HepG2 (cell line): ENCODE measurements at regions not wholly inside any gene's neighbourhood (a gene's known extent, or its start where the extent isn't known, plus 50 kb on each side); places are given as distances from the start of the nearest gene placed in this dataset.
A peak's percentile ranks its signal among the peaks of the same experiment; 100 is the strongest.

Source experiments
- BCL3 ChIP-seq: sonication (generic); formaldehyde crosslinking; IDR thresholded peaks from 2 replicates; pipeline ENCODE4 v1.5.1; 2020; ENCODE audit warnings: mild to moderate bottlenecking, missing genetic modification reagents, moderate library complexity
- CHD2 ChIP-seq: IDR thresholded peaks from 2 replicates; pipeline ENCODE4 v1.6.1; 2011; ENCODE audit warnings: low read depth, low read length, improper control_type of control experiment
- CREM ChIP-seq, 2 experiments: sonication (generic) in 1 of 2; formaldehyde crosslinking in 1 of 2; IDR thresholded peaks; 2 replicates each; pipeline versions ENCODE4 v1.4.0 to v1.6.1; 2016 to 2020; ENCODE audit warnings: antibody characterized with exemption in 1 of 2, mild to moderate bottlenecking in 1 of 2, missing genetic modification reagents in 1 of 2
- FOXJ3 ChIP-seq: sonication (generic); formaldehyde crosslinking; IDR thresholded peaks from 2 replicates; pipeline ENCODE4 v1.4.0; 2020; ENCODE audit warnings: missing genetic modification reagents, mild to moderate bottlenecking, borderline replicate concordance
- HMGA1 ChIP-seq: sonication (generic); formaldehyde crosslinking; conservative IDR thresholded peaks from 2 replicates; pipeline ENCODE4 v1.4.0; 2020; ENCODE audit warnings: missing genetic modification reagents
- HNF4A ChIP-seq: sonication (generic); formaldehyde crosslinking; IDR thresholded peaks from 2 replicates; pipeline ENCODE4 v1.4.0; 2020; ENCODE audit warnings: missing genetic modification reagents
- ISL2 ChIP-seq: sonication (generic); formaldehyde crosslinking; IDR thresholded peaks from 2 replicates; pipeline ENCODE4 v1.5.0; 2020; ENCODE audit warnings: missing genetic modification reagents
- MED1 ChIP-seq: sonication (generic); formaldehyde crosslinking; IDR thresholded peaks from 2 replicates; pipeline ENCODE4 v1.4.0; 2020; ENCODE audit warnings: missing genetic modification reagents
- NCOA2 ChIP-seq: sonication (generic); formaldehyde crosslinking; IDR thresholded peaks from 2 replicates; pipeline ENCODE4 v1.8.0; 2022; ENCODE audit warnings: inconsistent platforms
- PAXIP1 ChIP-seq: sonication (generic); formaldehyde crosslinking; conservative IDR thresholded peaks from 2 replicates; pipeline ENCODE4 v1.4.0; 2020; ENCODE audit warnings: mild to moderate bottlenecking, missing genetic modification reagents, moderate library complexity
- RBFOX2 ChIP-seq: fragments of 200-400 bp; formaldehyde crosslinking; IDR thresholded peaks from 2 replicates; pipeline ENCODE4 v1.6.1; 2017; ENCODE audit warnings: low read depth, mild to moderate bottlenecking, low read length
- RERE ChIP-seq: IDR thresholded peaks from 2 replicates; pipeline ENCODE4 v1.6.1; 2016; ENCODE audit warnings: low read depth, missing genetic modification reagents, missing compliant biosample characterization
- SAP130 ChIP-seq: IDR thresholded peaks from 2 replicates; pipeline ENCODE4 v1.6.1; 2016; ENCODE audit warnings: low read depth
- SOX13 ChIP-seq, 3 experiments: fragments of 450-650 bp in 1 of 3; sonication (generic) in 1 of 3; formaldehyde crosslinking in 1 of 3; IDR thresholded peaks in 2 of 3; conservative IDR thresholded peaks in 1 of 3; 2 replicates each; pipeline versions ENCODE4 v1.5.0 to v1.6.1; 2016 to 2020; ENCODE audit warnings: antibody characterized with exemption in 1 of 3, mild to moderate bottlenecking in 1 of 3, missing compliant biosample characterization in 1 of 3, missing genetic modification reagents in 1 of 3, moderate library complexity in 1 of 3
- TBX2 ChIP-seq: sonication (generic); formaldehyde crosslinking; IDR thresholded peaks from 2 replicates; pipeline ENCODE4 v1.5.0; 2020; ENCODE audit warnings: missing genetic modification reagents, mild to moderate bottlenecking, borderline replicate concordance
- TCF7 ChIP-seq: sonication (generic); IDR thresholded peaks from 2 replicates; pipeline ENCODE4 v1.6.1; 2016; ENCODE audit warnings: antibody characterized with exemption, low read depth
- ZNF713 ChIP-seq: sonication (generic); formaldehyde crosslinking; IDR thresholded peaks from 2 replicates; pipeline ENCODE4 v1.4.0; 2020; ENCODE audit warnings: mild to moderate bottlenecking, missing genetic modification reagents

DNA sequence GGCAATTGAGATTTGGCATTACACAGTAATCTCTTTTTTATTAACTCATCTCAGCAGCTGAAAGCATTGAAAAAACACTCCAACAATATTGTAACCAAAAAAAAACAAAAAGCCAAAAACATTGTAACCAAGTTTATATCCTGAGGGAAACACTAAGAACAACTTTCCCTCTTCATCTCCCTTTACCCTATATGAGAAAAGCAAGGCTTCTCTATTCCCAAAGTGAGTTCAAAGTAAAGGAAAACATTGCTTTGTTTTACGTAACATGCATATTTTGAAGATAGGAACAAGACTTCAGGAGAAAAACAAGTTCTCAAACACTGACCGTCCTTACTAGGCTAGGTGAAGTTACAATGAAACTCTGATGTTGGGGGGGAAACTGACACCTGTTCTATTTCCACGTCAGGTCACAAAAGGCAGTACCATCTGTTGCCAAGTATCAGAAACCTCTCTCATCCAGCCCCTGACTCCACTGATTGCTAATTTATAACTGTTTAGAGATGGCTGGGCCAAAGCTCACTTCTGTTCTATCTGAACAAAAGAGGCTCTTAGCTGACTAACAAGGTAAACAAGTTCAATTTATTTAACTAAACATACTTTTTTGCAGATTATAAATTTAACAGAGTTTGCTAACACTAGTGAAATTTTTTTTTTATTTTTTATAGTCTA, 67.9 kb upstream of the PLXNC1 start (continued):
- TF ChIP-seq PAXIP1 (CRISPR knock-in tag) (peak; percentile 52; the same call in 1 of the 2 replicates), NCOA2 (CRISPR knock-in tag) (peak; percentile 21; the same call in 1 of the 2 replicates), TCF7 (0 out of 2 replicates have a peak, but pooled peaks have one; percentile 17), BCL3 (CRISPR knock-in tag) (no peak), MED1 (CRISPR knock-in tag) (0 out of 2 replicates have a peak, but pooled peaks have one; percentile 14), FOXJ3 (0 out of 2 replicates have a peak, but pooled peaks have one; percentile 34), ISL2 (CRISPR knock-in tag) (peak; percentile 35; the same call in 1 of the 2 replicates), RERE (CRISPR knock-in tag) (no peak), CREM (IDR thresholded peaks at IDR 0.05) (0 out of 2 replicates have a peak, but pooled peaks have one; percentile 11), CREM (CRISPR knock-in tag; IDR thresholded peaks at IDR 0.05) (no peak), ZNF713 (CRISPR knock-in tag) (no peak), HMGA1 (CRISPR knock-in tag) (no peak), RBFOX2 (0 out of 2 replicates have a peak, but pooled peaks have one; percentile 9), SOX13 (IDR thresholded peaks at IDR 0.05) (no peak), SOX13 (CRISPR knock-in tag; conservative IDR thresholded peaks at IDR 0.05 in 1 of 2, IDR thresholded peaks at IDR 0.05 in 1 of 2) (peak in 1 of 2 experiments; percentile 44; a peak in 2 of 4 replicates), HNF4A (0 out of 2 replicates have a peak, but pooled peaks have one; percentile 28), SAP130 (peak; percentile 21; the same call in 1 of the 2 replicates), TBX2 (CRISPR knock-in tag) (0 out of 2 replicates have a peak, but pooled peaks have one; percentile 36), CHD2 (no peak)
